Urothelium cell line (cell line): ENCODE measurements at regions not wholly inside any gene's neighbourhood (a gene's known extent, or its start where the extent isn't known, plus 50 kb on each side); places are given as distances from the start of the nearest gene placed in this dataset.

ENCODE experiments used
- DNase-seq: peaks from one replicate; pipeline ENCODE4 v3.0.0; 2011; ENCODE audit warnings: low spot score, mixed read lengths
- FAIRE-seq: peaks from 2 replicates; lab custom pipeline; 2011; peaks lifted over from hg19 to GRCh38; lab: Jason Lieb, UNC

DNA sequence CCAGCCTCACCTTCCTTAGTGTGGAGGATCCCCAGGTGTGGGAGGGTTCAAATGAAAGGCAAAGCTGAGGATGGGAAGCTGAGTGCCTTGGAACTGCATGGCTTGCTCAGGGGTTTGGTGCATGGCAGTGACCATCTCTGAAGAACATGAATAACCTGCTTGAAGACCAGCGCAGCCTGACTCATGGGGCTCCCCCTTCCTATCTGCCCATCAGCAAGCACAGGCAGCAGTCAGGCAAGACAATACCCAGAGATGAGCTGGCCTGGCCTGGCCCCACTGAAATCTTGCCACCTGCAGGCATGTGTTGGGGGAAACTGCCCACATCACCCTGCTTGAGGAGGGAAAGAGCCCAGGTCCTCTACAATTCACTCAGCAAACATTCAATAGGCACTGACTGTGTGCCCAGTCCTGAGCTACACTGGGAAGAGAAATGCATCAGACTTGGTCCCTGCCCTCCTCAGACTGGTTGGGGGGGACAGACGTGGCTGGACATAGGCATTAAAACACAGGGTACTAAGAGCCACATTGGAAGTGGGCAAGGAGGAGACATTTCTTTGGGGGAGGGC is 105.0 kb upstream of the ALDH1B1 start:
- DNase-seq (no peak), FAIRE-seq (no peak)

DNA sequence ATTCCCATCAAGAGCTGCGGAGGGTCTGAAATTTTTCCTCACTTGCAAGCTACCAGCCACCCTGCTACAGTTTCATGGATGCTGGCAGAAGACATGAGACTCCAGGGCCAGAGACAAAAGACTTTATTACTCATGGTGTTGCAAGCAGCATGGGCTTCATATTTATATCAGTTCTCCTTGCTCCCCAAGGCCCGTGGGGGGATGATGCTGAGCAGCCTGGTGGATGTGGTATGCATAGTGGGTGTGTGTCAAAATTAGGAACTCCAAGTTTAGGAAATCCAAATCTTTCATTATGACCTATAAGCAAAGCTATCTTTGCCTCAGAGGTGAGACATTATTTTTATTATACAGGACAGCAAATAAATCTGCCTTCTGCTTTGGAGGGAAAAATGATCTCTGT is 105.7 kb upstream of the ALDH1B1 start:
- DNase-seq (no peak), FAIRE-seq (no peak)

DNA sequence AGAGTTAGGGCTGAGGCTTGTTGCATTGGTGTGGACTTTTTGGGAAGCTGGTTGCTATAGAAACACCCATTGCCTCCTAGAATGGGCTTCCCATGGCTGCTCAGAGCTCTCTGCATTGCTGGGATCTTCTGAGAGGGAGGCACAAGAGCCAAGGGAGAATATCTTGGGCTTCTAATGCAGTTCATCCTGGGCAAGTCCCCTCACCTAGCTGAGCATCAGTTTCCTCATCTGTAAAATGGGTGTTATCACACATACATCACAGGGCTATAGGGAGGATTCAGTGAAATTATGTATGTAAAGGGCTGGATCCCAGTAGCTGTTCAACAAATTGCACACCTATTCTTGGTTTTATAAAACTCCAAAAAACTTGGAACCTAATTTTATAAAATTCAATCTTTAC is 106.1 kb upstream of the ALDH1B1 start:
- no peak for DNase-seq
- no peak for FAIRE-seq

DNA sequence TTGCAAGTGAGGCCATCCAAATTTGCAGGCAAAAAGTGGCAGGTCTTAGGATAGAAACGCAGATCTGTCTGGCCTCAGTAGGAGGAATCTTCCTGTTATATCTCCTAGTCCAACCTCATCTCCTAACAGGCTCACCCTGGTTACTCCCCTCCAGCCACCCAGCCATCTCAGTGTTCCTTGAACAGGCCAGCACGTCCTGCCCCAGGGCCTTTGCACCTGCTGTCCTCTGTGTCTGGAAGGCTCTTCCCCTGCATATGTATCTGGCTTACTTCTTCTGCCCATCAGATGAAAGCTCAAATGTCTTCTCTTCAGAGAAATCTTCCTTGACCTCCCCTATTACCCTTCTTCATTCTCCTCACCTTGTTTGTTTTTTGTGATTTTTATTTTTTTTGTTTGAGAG is 107.3 kb upstream of the ALDH1B1 start:
- no peak for FAIRE-seq
- DNase-seq = no peak

DNA sequence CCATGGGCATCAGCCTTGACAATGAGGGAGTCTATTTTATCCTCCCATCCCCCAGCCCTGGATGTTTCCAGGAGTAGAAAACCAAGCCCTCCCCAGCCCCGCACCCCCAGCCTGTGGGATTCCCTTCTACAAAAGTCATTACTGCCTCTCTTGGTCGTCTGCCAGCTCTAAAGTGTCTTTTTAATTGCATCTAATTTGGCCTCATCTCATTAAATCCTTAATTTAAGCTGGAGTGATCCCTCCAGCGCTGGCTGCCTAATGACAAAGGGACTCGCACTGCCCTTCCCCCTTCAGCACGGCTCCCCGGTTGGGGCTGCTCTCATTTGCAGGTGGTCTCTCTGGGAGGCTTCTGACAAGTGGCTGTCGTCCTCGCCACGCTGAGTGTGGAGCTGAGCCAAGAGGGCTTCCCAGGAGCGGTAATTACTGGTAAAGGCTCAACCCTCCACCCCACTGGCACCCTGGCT is 107.9 kb upstream of the ALDH1B1 start:
- FAIRE-seq (no peak), DNase-seq (no peak)

DNA sequence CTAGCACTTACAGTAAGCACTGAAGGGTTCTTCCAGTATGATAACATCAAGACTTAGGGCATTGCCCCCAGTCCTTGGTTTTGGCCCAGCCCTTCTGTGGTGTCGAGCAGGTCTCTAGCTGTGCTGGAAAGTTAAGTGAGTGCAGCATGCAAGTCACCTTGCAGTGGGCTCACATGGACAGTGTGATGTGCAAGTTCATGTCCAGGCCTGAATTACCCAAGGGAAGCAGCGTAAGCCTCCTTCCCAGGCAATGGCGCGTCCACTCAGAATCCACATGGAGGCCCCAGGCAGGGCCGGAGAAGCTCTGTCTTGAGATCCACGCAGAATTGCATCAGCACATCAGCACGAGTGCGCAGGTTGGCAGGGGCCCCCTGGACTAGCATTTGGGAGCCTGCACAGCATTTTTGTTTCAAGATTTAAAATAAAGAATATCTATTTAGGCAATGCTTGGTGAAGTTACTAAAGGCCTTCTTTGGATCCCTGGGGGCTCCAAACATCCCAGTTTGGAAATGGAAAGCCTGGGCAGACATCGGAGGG is 108.4 kb upstream of the ALDH1B1 start:
- DNase-seq (no peak), FAIRE-seq (no peak)

DNA sequence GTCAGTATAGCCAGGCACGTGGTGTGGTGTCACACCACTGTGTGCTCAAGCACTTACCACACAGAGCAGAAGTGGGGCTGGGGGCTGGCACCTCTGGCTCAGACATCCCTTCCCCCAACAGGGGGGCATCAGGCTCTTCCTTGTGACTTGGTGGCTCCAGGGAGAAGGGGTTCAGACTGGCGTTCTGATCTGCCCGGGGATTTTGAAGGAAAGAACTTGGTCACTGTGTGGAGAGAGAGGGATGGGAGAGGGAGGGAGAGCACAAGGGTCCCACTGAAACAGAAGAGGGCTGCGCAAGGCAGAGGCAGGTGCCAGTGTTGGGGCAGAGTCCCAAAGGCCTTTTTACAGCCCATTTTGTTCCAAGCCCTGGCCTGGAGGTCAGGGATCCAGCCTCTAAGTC is 109.7 kb upstream of the ALDH1B1 start:
- no peak for DNase-seq
- no peak for FAIRE-seq

DNA sequence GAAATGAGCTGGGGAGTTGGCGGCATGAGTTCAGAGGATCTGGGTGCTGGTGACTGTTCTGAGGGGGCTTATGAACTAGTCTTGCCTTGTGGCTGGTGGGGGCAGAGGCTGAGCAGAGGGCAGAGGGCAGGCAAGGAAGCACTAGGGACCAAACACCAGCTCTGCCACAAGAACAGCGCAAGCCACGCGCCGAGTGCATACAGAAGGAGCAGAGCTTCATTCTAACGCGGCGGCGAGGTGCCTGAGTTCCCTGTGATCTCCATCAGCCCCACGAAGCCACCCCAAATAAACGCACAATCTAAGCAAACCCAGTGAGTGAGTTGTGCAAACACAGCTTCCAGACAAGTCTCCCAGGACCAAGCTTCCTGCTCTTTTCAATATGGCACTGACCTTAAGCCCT is 110.6 kb upstream of the ALDH1B1 start:
- no peak for FAIRE-seq
- no peak for DNase-seq

DNA sequence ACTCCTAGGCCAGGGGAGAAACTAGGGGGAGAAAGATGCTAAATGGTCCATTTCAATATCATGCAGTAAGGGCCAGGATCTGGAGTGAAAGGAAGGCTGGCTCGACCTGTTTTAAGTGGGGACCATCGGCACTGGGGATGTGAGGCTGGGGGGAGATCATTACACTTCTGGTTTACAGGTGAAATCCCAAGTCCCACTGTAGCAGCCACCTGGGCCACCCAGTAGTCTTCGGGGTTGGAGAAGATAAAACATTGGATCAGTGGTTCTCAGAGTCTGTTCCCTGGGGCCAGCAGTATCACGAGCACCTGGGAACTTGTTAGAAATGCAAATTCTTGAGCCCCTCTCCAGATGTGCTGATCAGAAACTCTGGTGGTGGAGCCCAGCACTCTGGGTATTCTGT is 111.3 kb upstream of the ALDH1B1 start:
- DNase-seq = no peak
- FAIRE-seq = no peak

DNA sequence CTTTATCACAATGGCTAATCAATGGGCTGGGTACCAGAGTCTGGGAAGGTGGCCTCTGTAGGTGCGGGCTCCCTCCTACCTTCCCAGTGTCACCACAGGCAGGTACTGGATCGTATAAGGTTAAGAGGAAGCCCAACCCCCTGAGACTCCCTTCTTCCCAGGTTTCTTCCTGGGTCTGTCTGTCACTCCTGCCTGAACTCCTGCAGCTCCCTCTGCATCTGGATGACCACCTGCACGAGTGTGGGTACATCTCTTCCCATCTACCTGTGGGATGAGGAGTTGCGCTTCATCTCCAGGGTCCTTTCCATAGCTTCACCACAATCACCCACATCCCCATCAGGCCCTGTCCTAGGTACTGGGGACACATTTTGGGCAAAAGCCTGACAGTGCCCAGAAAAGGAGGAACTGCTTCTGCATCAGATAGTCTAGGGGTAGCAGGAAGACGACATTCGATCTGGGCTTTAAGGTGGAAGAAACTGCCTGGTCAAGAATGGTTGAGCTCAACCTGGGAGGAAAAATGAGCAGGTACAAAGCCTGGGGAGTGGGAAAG is 112.2 kb upstream of the ALDH1B1 start:
- DNase-seq (no peak), FAIRE-seq (no peak)

DNA sequence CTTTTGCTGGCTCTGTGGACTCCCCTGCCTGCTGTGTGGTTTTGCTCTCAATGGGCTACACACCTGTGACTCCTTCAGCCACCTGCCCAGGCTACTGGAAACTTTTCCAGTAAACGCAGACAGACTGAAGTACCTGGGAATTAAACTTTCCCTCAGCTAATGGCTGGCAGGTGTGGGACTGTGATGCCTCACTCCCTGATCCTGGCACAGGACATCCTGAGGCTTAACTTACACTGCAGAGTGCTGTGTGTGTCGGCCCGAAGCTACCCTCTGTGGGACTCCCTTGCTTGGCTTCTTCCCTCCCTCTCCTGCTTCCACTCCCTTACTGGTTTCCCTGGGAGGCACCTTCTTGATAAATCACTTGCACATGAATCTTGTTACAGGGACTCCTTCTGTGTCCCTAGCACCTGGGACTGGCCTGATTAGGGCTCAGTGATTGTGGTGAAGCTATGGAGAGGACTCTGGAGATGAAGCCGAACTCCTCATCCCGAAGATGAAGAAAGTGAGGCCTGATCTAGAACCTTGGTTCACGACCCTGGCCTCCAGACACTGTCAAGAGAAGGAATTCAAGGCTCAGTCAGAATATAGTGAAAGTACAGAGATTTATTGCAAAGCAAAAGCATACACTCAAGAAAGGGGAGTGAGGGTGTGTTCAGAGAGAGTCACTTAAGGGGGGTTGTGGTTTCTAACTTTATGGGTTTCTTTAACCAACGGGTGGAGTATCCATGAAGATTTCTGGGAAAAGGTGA is 113.4 kb upstream of the ALDH1B1 start:
- no peak for FAIRE-seq
- no peak for DNase-seq

DNA sequence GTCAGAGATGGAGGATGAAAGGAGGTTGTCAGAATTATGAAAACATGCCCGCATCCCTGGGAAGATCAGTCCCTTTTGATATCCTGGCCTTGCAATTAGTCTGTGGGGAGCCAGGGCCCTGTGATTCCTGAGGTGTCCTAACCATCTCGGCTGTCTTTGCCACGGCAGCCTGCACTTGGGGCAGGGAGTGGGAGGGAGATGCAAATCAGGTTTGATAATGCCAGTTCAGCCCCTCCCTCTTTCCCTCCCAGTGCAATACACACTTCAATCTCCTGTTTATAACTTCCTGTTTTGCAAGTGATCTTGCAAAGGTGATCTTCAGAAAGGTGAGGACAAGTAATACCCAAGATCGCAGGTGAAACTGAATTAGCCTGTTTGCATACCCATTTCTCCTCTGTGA is 114.0 kb upstream of the ALDH1B1 start:
- no peak for FAIRE-seq
- DNase-seq = no peak

DNA sequence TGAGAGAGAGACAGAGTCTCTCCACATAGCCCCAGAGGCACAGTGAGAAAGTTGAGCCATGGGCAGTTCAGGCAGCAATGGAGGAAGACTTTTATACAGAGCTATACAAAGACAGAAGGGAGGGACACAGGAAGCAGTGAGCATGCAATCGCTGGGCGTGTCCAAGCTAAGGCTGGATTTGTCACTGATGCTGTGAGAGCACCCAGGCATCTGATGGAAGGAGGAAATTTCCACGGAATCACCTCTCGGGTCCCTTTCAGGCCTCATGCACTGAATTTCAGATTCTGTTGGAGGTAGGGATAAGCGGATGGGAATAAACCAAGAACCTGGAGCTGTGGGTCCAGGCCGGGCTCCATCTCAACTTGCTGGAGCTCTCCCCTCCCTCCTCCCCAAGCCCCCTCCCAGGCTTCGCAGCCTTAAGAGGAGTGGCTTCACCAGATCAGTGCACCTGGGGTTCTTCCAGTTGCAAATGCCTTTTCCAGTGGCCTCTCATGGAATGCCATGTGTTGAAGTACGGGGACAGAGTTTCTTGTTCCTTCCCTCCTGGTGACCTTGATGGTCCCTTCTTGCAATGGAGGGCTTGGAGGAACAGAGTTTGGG is 114.8 kb upstream of the ALDH1B1 start:
- FAIRE-seq (no peak), DNase-seq (no peak)

DNA sequence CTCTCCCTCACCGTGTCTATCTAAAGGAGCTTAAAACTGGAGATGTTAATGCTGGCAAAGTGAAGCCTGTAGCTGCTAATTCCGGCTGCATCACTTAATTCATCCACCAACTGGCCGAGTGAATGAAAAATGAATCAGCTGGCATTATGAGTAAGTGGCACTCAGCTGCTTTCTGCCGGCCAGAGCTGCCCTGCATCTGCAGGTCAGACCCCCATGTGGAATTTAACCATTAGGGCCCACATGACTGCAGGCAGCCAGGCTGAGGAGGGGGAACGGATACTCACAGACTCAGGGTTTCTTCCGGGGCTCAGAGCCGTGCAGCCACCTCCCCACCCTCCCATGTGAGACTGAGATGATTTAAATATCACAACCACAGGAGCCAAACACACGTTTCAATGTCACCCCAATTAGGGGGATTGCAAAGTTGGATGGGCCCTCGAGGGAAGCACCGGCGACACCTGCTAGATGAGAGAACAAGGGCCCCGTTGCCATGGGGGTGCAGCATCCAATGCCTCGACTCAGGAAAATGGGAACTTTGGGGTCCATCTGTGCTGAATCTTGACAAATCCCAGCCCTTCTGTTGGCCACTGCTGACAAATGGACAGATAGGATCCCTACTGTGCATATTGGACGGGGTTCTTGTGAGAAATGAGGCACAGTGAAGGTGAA is 115.6 kb upstream of the ALDH1B1 start:
- no peak for FAIRE-seq
- no peak for DNase-seq

DNA sequence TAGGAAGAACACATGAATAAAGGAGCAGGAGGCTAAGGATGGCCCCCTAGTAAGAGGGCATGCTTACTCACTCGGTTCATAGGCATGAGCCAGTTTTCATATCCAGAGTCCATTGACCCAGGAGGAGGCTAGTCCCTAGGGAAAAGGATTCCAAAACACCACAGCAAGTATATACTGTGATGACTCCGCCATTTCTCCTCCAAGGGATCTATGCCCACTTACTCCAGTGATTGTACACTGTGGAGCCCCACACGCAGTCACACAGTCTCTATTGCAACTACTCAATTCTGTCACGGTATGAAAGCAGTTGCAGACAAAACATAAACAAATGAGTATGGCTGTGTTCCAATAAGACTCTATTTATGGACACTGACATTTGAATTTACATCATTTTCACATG is 117.7 kb upstream of the ALDH1B1 start:
- FAIRE-seq (no peak), DNase-seq (no peak)

DNA sequence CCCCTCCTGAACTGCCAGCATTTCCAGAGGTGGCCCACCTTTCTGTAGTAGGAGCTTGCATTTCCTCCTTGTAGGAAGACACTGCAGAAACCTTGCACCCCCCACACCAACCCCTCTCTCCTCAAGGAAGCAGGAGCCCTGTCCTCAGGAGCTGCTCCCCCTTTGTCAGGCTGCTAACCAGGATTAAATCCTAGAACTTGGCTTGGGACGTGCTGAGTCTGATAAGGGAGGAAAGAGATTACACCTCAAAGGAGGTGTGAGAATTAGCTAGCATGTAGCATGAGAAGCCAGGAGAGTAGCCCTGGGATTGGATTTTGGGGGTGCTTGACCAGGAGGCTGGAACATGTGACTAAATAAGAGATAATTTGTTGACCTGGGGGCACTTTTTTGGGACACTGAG is 119.8 kb upstream of the ALDH1B1 start:
- FAIRE-seq = no peak
- DNase-seq = no peak

DNA sequence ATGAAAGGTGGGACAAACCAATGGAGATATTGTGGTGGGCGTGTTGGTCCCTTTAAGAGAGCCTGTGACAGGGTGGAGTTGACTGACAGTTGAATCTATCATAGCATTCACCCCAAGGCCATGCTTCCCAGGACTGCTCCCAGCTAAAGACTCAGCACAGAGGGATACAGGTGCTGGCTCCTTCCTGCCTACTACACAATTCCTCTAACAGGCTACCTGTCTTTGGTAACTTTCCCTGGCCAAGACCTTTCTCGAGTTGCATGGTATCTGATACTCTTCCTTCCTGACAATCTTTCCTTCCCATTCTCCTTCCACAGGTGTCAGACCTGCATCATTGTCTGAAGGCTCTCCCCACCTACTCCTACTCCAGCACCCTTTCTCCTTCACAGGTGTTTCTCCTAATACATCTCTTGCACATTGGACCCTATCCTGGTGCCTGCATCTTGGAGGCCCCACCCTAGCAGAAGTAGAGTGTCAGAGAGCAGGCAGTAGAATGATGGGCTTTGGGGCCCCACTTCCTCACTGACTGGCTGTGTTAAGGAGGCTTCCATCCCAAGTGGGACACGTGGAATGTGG is 120.7 kb upstream of the ALDH1B1 start:
- DNase-seq (no peak), FAIRE-seq (no peak)

DNA sequence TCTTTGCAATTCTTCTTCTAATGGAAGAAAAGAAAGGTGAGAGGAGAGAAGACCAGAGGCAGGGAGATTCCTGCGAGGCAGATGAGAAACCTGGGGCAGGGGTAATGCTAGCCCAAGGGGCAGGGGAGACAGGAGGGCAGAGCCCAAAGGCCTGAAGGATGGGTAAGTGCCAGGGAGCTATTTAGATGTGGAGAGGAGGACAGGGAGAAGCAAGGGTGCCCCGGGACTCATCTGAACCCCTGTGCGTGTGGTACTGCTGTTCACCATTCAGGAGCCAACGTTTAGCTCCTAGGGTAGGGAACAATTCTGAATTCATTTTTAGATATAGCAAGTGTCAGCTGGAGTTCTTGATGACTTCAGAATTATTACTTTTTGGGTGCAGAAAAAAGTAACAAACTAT is 122.7 kb upstream of the ALDH1B1 start:
- FAIRE-seq (no peak), DNase-seq (no peak)

DNA sequence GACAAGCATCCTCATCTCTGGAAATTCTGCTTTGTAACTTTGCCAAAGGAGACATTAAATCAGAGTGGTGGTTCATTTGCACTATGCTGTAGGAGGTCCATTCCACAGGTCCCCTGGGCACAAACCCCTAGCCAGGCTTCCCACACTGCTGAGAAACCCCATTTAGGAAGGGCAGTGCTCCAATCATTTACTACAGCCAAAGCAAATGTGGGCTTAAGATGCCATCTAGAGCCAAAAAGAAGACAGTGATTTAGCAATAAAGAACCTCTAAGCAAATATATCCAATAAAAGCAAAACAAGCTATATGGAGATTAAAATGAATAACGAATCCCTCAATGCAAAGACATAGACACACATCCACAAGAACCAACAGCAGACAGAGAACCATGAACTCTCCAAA is 129.0 kb upstream of the ALDH1B1 start:
- no peak for DNase-seq
- no peak for FAIRE-seq

DNA sequence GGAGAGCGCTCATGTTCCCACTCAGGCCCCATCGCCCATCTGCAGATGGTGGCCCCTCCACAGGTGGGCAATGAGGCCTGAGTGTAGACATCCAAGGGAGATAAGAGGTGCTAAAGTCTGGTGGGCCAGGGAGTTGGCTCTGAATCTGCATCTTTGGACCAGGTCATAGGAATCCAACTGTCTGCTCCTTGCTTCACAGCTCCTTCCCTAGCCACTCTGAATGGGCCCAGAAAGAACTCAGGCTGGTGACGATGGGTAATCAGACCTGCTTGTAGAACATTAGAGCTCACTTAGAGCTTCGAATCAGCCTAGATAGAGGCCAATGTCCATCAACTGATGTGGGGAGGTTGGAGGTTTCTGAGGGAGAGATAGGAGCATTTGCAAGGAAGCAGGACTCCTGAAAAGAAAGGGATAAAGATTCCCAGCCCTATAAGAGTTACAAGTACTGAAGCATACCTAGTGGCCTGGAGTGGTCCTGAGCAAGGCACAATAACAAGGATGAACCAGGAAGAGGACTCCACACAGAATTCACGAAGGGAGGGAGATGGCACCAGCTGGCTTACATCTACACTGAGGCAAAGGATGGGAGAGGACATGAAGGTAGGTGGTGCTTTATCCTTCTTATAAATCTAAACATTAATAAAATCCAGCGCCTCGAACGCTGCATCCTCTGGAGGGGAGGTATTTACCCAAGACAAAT is 132.8 kb upstream of the ALDH1B1 start:
- DNase-seq = no peak
- no peak for FAIRE-seq
